PC-3 (cell line): ENCODE measurements at regions not wholly inside any gene's neighbourhood (a gene's known extent, or its start where the extent isn't known, plus 50 kb on each side); places are given as distances from the start of the nearest gene placed in this dataset.

Experiments used
- ATAC-seq: fragments of 200-7000 bp; cut with Tn5 transposase; 2 replicates; pipeline ENCODE4 v1.9.1; 2020; ENCODE audit warnings: mild to moderate bottlenecking, moderate library complexity
- BruUV-seq: library from RNA; stranded (reverse); fragments of 400-500 nt; replicated peaks from 2 replicates; lab custom pipeline; 2021; lab: Mats Ljungman, UMichigan
- CTCF ChIA-PET: fragments of 300-600 bp; sonication (Branson Sonifier 250); formaldehyde crosslinking; loops from one replicate; lab custom pipeline; 2022; ENCODE audit warnings: antibody characterized with exemption; lab: Charles Lee
- POLR2A ChIA-PET: fragments of 300-600 bp; sonication (Branson Sonifier 250); formaldehyde crosslinking; loops from one replicate; lab custom pipeline; 2022; ENCODE audit warnings: antibody characterized with exemption; ENCODE audit not compliant: unreplicated experiment; lab: Charles Lee
- DNase-seq: peaks from one replicate; pipeline ENCODE4 v3.0.0-alpha.2; 2015
- H2AFZ ChIP-seq: fragments of 300-600 bp; sonication (generic); 2 replicates; pipeline ENCODE4 v1.6.0; 2016; ENCODE audit warnings: antibody characterized with exemption, low read length
- H3F3A ChIP-seq: fragments of 300-600 bp; sonication (generic); one replicate; pipeline ENCODE4 v1.6.0; 2017; ENCODE audit warnings: antibody characterized with exemption, low read length, control low read depth, mild to moderate bottlenecking; ENCODE audit not compliant: unreplicated experiment
- H3K27ac ChIP-seq: fragments of 300-600 bp; sonication (generic); 2 replicates; pipeline ENCODE4 v1.5.1; 2016; ENCODE audit warnings: mild to moderate bottlenecking, low read length
- H3K27me3 ChIP-seq: fragments of 300-600 bp; sonication (generic); 2 replicates; pipeline ENCODE4 v1.6.1; 2016; ENCODE audit warnings: low read length, mixed read lengths
- H3K36me3 ChIP-seq: fragments of 300-600 bp; sonication (generic); 2 replicates; pipeline ENCODE4 v1.6.1; 2016; ENCODE audit warnings: low read depth, mixed run types, low read length, mixed read lengths
- H3K4me1 ChIP-seq: fragments of 300-600 bp; sonication (generic); 2 replicates; pipeline ENCODE4 v1.5.1; 2016; ENCODE audit warnings: low read length; ENCODE audit not compliant: insufficient read depth
- H3K4me2 ChIP-seq: fragments of 300-600 bp; sonication (generic); 2 replicates; pipeline ENCODE4 v1.6.0; 2016; ENCODE audit warnings: low read length
- H3K4me3 ChIP-seq: fragments of 300-600 bp; sonication (generic); 2 replicates; pipeline ENCODE4 v1.5.1; 2016; ENCODE audit warnings: mild to moderate bottlenecking, low read length, mixed read lengths
- H3K79me2 ChIP-seq: fragments of 300-600 bp; sonication (generic); 2 replicates; pipeline ENCODE4 v1.6.1; 2017; ENCODE audit warnings: low read length, mixed read lengths
- H3K9ac ChIP-seq: fragments of 300-600 bp; sonication (generic); 2 replicates; pipeline ENCODE4 v1.6.0; 2016; ENCODE audit warnings: mild to moderate bottlenecking, low read length
- H3K9me2 ChIP-seq: fragments of 300-600 bp; sonication (generic); replicated peaks from 2 replicates; pipeline ENCODE4 v1.6.1; 2016; ENCODE audit warnings: mixed run types, low read length, mixed read lengths
- H3K9me3 ChIP-seq: fragments of 300-600 bp; sonication (generic); 2 replicates; pipeline ENCODE4 v1.6.1; 2016; ENCODE audit warnings: low read length, mixed read lengths
- H4K20me1 ChIP-seq: fragments of 300-600 bp; sonication (generic); 2 replicates; pipeline ENCODE4 v1.6.1; 2016; ENCODE audit warnings: low read length, mixed read lengths
- CTCF ChIP-seq: fragments of 300-600 bp; sonication (generic); conservative IDR thresholded peaks from 2 replicates; pipeline ENCODE4 v1.5.1; 2017; ENCODE audit warnings: antibody characterized with exemption, low read depth, mild to moderate bottlenecking, low read length
- EZH2 ChIP-seq: fragments of 300-600 bp; sonication (generic); IDR thresholded peaks from one replicate; pipeline ENCODE4 v1.6.1; 2017; ENCODE audit warnings: antibody characterized with exemption, mild to moderate bottlenecking, low read length; ENCODE audit not compliant: unreplicated experiment
- EZH2phosphoT487 ChIP-seq: fragments of 300-600 bp; sonication (generic); IDR thresholded peaks from 2 replicates; pipeline ENCODE4 v1.6.1; 2018; ENCODE audit warnings: mild to moderate bottlenecking, antibody characterized with exemption, low read length, borderline replicate concordance
- intact Hi-C: fragments of 100-400 bp; cut with micrococcal nuclease; formaldehyde crosslinking; loops from 2 replicates; pipeline ENCODE4 v1.9.0; 2023

GRCh38 chr5:163386352-163386751, 51.0 kb upstream of the CCNG1 start:
- no peak for DNase-seq
- no peaks in the 10 kb centered on the region for H3K9me3 ChIP-seq
- no peaks in the 10 kb centered on the region for H3K79me2 ChIP-seq
- H3K27me3 ChIP-seq = no peaks in the 10 kb centered on the region
- H4K20me1 ChIP-seq = no peaks in the 10 kb centered on the region
- H3K4me3 ChIP-seq = no peak overlapping the region
- H3F3A ChIP-seq = no peaks in the 10 kb centered on the region
- no peak overlapping the region for H3K27ac ChIP-seq
- H3K36me3 ChIP-seq = no peaks in the 10 kb centered on the region
- POLR2A ChIA-PET = no interaction called here
- intact Hi-C loops = no loop called here
- ATAC-seq = no peak
- CTCF ChIA-PET = no interaction called here
- TF ChIP-seq EZH2 (no peak), CTCF (no peak), EZH2phosphoT487 (no peak)
- H3K4me2 ChIP-seq = no peak overlapping the region
- no TSS peak for BruUV-seq
- H3K9ac ChIP-seq = no peak overlapping the region
- no peaks in the 10 kb centered on the region for H3K9me2 ChIP-seq
- peaks cover 13% of the 10 kb centered on the region for H3K4me1 ChIP-seq
- H2AFZ ChIP-seq = no peak overlapping the region

- no peak overlapping the region for H3K27ac ChIP-seq
- H4K20me1 ChIP-seq = no peaks in the 10 kb centered on the region
- no TSS peak for BruUV-seq
- no peaks in the 10 kb centered on the region for H3F3A ChIP-seq
- no peak for TF ChIP-seq CTCF
- no peaks in the 10 kb centered on the region for H3K36me3 ChIP-seq
- H2AFZ ChIP-seq = no peak overlapping the region
- H3K4me2 ChIP-seq = no peak overlapping the region
- no peaks in the 10 kb centered on the region for H3K9me2 ChIP-seq
- ChIA-PET POLR2A (no interaction called here), CTCF (no interaction called here)
- H3K4me1 ChIP-seq = no peaks in the 10 kb centered on the region
- H3K79me2 ChIP-seq = no peaks in the 10 kb centered on the region
- ATAC-seq (no peak), DNase-seq (no peak)
- no peaks in the 10 kb centered on the region for H3K27me3 ChIP-seq
- no peak overlapping the region for H3K4me3 ChIP-seq
- no peak overlapping the region for H3K9ac ChIP-seq
- intact Hi-C loops = no loop called here
- H3K9me3 ChIP-seq = no peaks in the 10 kb centered on the region
Observed at GRCh38 chr5:163387589-163388343, 49.6 kb upstream of the CCNG1 start.
